ENCODE measurements at regions not wholly inside any gene's neighbourhood (a gene's known extent, or its start where the extent isn't known, plus 50 kb on each side); places are given as distances from the start of the nearest gene placed in this dataset.

- Histone ChIP-seq H3K4me1 (no peaks in the 10 kb centered on the region), H3K36me3 (no peaks in the 10 kb centered on the region), H3K27me3 (no peaks in the 10 kb centered on the region), H3K9me3 (no peaks in the 10 kb centered on the region), H3K4me3 (no peak overlapping the region), H3K27ac (no peak overlapping the region)
- no peak for DNase-seq (ENCODE audit: extremely low spot score in 2 of 2)
- intact Hi-C loops (cut with DNase I): no loop called here
- TF ChIP-seq CTCF (IDR thresholded peaks at IDR 0.05): no peak
- TF ChIP-seq POLR2AphosphoS5 (IDR thresholded peaks at IDR 0.05; ENCODE audit: insufficient read depth in 1 of 2, low read depth in 1 of 2): no peak
- TF ChIP-seq POLR2A (IDR thresholded peaks at IDR 0.05): no peak
Measured at GRCh38 chr12:40575987-40576386, 116.3 kb upstream of the CNTN1 start.

GRCh38 chr12:40577834-40578233, 114.4 kb upstream of the CNTN1 start:
- intact Hi-C loops (cut with DNase I): no loop called here
- Histone ChIP-seq H3K36me3 (no peaks in the 10 kb centered on the region), H3K9me3 (no peaks in the 10 kb centered on the region), H3K4me3 (no peak overlapping the region), H3K27me3 (no peaks in the 10 kb centered on the region), H3K4me1 (no peaks in the 10 kb centered on the region), H3K27ac (no peak overlapping the region)
- DNase-seq (ENCODE audit: extremely low spot score in 2 of 2): no peak
- TF ChIP-seq POLR2AphosphoS5 (IDR thresholded peaks at IDR 0.05; ENCODE audit: insufficient read depth in 1 of 2, low read depth in 1 of 2): no peak
- TF ChIP-seq POLR2A (IDR thresholded peaks at IDR 0.05): no peak
- TF ChIP-seq CTCF (IDR thresholded peaks at IDR 0.05): no peak

GRCh38 chr12:40579687-40580086, 112.6 kb upstream of the CNTN1 start:
- intact Hi-C loops (cut with DNase I): no loop called here
- Histone ChIP-seq H3K36me3 (no peaks in the 10 kb centered on the region), H3K4me3 (no peak overlapping the region), H3K27me3 (no peaks in the 10 kb centered on the region), H3K4me1 (no peaks in the 10 kb centered on the region), H3K9me3 (no peaks in the 10 kb centered on the region), H3K27ac (no peak overlapping the region)
- no peak for TF ChIP-seq POLR2A (IDR thresholded peaks at IDR 0.05)
- TF ChIP-seq POLR2AphosphoS5 (IDR thresholded peaks at IDR 0.05; ENCODE audit: insufficient read depth in 1 of 2, low read depth in 1 of 2): no peak
- TF ChIP-seq CTCF (IDR thresholded peaks at IDR 0.05): no peak
- no peak for DNase-seq (ENCODE audit: extremely low spot score in 2 of 2)

- no peak overlapping the region for H3K4me3 ChIP-seq
- DNase-seq (ENCODE audit: extremely low spot score in 2 of 2): no peak
- intact Hi-C loops (cut with DNase I): no loop called here
- no peak for TF ChIP-seq CTCF (IDR thresholded peaks at IDR 0.05)
- TF ChIP-seq POLR2A (IDR thresholded peaks at IDR 0.05): no peak
- no peak for TF ChIP-seq POLR2AphosphoS5 (IDR thresholded peaks at IDR 0.05; ENCODE audit: insufficient read depth in 1 of 2, low read depth in 1 of 2)
- no peaks in the 10 kb centered on the region for H3K4me1 ChIP-seq
- no peaks in the 10 kb centered on the region for H3K27me3 ChIP-seq
- H3K27ac ChIP-seq: no peak overlapping the region
- no peaks in the 10 kb centered on the region for H3K36me3 ChIP-seq
- no peaks in the 10 kb centered on the region for H3K9me3 ChIP-seq
Measured at GRCh38 chr12:40580346-40580745, 111.9 kb upstream of the CNTN1 start.

- Histone ChIP-seq H3K9me3 (no peaks in the 10 kb centered on the region), H3K27me3 (no peaks in the 10 kb centered on the region), H3K4me1 (no peaks in the 10 kb centered on the region), H3K4me3 (no peak overlapping the region), H3K36me3 (no peaks in the 10 kb centered on the region), H3K27ac (no peak overlapping the region)
- DNase-seq (ENCODE audit: extremely low spot score in 2 of 2): no peak
- intact Hi-C loops (cut with DNase I): no loop called here
- no peak for TF ChIP-seq CTCF (IDR thresholded peaks at IDR 0.05)
- no peak for TF ChIP-seq POLR2A (IDR thresholded peaks at IDR 0.05)
- TF ChIP-seq POLR2AphosphoS5 (IDR thresholded peaks at IDR 0.05; ENCODE audit: insufficient read depth in 1 of 2, low read depth in 1 of 2): no peak
Measured at GRCh38 chr12:40581889-40582288, 110.3 kb upstream of the CNTN1 start.
